GM19193 (cell line): ENCODE measurements at regions not wholly inside any gene's neighbourhood (a gene's known extent, or its start where the extent isn't known, plus 50 kb on each side); places are given as distances from the start of the nearest gene placed in this dataset.

Source experiments
- POLR2A ChIP-seq: IDR thresholded peaks from 4 replicates; pipeline ENCODE4 v1.6.1; 2011; ENCODE audit not compliant: insufficient read depth, insufficient read length; ENCODE audit errors: extremely low read depth

DNA sequence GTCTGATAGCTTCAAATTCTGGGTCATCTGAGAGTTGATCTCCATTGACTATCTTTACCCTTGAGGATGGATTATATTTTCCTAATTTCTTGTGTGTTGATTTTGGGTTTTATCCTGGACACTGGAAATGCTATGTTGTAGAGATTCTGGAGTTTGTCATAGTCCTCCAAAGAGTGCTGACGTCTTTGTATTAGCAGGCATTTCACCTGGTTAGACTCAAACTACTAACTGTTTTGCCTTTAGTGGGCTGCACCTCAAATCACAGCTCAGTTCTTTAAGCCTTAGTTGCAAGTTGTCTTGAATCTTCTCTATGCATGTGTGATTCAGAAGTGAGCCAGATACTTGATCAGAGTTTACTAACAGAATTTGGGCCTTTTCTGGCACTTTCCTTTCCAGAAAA, 264.3 kb downstream of the RPS24 start:
- no peak for TF ChIP-seq POLR2A

DNA sequence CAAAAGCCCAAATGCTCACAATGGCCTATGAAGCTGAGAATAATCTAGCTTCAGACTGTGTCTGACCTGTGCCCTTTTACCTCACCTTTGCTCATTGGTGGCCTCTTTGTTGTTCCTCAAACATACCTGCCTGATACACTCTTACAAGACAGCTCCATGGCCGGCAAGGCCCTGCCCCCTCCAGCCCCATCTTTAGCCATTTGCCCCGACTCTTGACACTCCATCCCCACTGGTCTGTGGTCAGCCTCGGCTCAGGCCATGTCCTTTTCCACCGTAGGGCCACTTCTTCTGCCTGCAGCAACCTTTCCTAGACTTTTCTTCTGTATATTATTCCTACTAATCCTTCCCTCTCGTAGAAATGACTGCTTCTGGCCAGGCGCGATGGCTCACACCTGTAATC, 265.2 kb downstream of the RPS24 start:
- no peak for TF ChIP-seq POLR2A

DNA sequence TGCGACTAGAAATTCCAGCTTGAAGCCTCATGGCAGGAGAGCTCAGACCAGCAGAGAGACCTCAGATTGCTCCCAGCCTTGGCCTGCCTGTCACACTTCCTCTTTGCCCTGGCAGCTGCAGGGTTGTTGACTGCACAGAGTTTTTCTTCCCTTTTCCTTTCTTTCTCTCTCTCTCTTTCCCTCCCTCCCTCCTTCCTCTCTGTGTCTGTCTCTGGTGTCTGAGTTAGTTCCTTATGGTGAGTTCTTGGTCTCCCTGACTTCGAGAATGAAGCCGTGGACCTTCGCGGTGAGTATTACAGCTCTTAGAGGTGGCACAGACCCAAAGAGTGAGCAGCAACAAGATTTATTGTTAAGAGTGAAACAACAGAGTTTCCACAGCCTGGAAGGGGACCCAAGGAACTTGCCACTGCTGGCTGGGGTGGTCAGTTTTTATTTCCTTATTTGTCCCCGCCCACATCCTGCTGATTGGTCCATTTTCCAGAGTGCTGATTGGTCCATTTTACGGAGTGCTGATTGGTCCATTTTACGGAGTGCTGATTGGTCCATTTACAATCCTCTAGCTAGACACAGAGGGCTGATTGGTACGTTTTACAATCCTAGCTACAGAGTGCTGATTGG, 266.3 kb downstream of the RPS24 start:
- no peak for TF ChIP-seq POLR2A

DNA sequence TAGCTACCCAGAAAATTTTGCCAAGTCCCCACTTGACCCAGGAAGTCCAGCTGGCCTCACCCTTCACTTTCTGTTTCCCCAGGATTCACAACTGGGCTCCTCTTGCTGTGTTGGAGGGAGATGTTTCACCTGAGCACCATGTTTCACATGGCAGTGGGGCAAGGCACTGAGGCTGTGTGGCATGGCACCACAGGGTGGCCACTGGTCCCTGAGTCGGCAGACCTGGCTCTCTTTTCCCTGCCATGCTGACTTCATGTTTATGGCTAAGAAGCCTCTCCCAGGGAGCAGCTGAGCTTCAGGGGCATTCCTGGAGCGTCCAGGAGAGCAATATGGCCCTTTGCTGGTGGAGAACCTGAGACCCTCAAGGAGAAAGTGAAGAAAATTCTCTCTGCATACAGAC, 266.9 kb downstream of the RPS24 start:
- TF ChIP-seq POLR2A, result no peak

DNA sequence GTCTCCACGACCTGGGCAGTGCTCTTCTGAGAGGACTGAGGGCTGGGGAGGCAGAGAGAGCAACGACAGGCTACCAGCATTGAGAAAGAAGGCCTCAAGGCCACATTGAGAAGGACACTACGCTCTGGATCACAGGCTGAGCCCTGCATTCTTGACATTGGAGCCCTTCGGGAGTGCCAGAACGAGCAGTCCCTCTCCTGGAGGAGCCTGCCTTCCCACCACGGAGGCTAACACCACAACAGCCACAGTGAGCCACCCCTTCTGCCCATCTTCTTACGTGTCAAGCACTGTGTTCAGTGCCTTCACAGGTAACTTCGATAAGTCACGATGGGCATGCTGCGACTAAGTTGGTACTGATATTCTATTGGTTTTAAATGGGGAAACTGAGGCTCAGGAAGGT, 267.8 kb downstream of the RPS24 start:
- no peak for TF ChIP-seq POLR2A

DNA sequence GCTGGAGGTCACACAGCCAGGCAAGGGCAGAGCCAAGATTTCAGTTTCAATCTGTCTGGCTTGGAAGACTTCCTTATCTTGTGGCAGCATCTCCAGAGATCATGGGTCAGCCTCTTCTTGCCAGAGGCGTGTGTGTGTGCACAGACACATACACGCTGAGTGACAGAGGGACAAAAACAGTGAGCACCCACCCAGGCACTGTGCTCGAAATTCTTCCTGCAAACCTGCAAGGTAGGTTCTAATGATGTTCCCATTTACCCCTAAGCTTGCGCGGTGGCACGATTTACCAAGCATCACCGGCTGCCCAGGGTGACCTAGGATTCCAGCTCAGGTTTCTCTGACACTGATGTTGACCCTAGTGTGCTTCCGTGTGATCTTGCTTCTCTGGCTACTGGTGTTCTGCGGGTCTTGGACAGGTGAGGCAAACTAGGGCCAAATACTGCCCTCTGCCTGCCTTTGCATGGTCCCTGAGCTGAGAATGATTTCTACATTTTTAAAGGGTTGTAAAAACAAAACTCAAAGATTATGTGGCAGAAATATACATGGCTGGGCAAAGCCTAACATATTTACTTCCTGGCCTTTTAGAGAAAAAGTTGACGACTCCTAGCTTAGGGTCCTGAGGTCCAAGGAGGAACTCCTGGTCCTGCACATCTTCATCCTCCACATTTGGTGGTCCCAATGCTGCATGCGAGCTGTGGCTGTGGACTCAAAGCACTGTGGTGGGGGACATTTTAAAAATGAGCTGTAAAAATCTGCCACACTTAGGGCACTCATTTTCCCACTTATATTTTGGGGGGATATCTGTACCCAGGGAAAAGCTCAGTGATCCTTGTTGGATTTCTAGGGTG, 268.5 kb downstream of the RPS24 start:
- no peak for TF ChIP-seq POLR2A

DNA sequence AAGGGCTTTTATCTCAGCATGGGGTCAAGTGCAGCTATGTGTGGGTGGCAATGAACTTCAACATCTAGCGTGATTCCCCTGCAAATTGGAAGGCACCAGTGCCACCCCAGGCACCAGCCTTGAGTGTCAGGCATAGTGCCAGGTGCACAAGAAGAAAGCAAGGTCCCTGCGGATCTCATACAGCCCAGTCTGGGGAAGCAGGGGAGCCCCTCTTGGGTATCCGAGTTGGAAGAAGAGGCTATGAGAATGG, 269.0 kb downstream of the RPS24 start:
- TF ChIP-seq POLR2A, result no peak

DNA sequence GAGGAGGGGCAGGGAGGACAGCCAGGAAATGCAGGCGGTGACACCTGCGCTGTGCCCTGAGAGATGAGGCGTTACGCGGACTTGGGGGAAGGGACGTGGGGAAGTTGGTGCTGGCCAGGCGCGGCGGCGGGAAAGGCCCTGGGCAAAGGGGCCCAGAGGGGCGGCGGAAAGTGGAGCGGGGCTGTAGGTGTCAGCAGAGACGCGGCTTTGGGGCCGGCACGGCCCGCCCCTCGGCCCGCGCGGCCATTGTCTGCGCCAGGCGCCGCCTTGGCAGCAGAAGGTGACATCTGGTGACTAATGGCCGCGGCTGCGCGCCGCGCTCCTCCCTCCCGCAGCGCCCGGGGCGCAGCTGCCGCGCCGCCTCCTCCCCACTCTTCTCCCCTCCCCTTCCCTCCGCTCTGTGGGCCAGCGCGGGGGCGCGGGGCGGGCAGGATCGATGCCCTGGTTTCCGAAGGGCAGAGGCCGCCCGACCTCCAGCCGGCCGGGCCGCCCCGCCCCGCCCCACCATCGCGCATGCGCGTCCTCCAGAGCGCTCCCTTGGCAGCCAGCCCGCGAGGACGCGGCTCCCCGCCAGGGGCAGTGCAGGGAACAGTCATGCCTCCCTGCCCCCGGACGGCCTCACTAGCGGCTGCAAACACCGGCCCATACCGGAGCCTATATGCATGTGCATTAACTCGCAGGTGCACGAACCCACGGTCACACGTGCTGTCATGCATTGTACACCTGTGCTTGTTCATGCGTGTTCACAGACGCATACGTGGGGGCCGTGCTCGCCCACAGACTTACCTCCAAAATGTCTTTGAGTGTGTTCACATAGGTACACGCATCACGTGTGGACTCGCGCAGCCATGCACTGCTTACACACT, 269.6 kb downstream of the RPS24 start:
- TF ChIP-seq POLR2A, result peak; percentile 88

DNA sequence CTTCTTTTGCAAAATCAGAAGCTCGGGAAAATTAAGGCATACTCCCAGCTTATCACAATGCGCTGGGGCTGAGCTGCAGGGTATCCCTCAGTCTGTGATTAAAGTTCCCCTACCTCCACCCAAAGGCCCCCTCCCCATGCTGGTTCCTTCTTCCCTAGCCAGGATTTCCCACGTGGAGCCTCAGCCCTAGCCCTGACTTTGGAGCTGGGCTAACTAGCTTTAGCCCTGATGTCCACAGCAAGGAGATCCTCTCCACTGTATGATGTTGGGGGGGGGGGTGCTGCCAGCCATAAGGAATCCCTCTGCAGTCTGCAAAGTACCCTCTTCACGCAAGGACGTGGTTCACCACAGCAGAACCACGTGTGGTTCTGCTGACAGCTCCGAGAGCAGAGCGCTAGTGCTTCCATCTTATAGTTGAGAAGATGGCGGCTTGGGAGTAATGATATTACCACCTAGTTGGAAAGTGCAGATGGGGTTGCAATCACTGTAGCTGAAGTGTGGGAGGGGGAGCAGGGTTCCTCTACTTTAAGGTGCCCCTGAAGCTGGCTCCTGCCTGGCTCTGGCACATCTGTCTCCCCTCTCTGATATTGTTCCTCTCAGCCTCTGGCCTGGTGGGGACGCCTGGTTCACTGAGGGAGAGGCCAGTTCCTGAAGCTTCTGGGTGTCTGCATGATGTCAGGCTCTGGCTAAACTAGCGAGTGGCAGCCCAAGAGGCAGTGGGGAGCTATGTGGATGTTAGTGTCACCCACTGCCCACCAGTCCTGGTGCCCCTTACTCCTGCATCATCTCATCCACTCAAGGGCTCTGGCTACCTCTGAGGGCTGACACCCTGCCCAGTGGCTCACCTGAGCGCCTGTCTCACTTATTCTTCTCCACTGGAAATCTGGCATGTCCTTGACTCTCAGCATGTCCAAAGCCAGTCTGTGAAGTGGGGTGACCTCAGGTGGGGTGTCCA, 270.7 kb downstream of the RPS24 start:
- no peak for TF ChIP-seq POLR2A

DNA sequence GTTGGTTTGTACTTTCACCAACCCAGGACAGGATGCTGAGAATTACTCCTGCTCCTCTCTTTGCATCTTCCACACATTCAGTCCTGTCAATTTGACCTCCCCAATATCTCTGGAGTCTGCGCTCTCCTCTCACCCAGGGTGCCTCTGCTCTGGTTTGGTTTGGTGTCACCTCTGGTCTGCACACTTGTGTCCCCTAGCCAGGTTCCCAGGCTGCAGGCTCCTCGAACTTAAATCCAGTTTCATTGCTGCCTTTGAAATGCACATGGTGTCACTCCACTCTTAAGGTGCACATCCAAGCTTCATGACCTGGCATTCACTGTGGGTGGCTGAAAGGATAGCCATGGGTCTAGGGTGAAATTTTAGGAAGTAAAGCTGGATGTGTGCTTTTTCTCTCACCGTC, 271.6 kb downstream of the RPS24 start:
- TF ChIP-seq POLR2A, result no peak

DNA sequence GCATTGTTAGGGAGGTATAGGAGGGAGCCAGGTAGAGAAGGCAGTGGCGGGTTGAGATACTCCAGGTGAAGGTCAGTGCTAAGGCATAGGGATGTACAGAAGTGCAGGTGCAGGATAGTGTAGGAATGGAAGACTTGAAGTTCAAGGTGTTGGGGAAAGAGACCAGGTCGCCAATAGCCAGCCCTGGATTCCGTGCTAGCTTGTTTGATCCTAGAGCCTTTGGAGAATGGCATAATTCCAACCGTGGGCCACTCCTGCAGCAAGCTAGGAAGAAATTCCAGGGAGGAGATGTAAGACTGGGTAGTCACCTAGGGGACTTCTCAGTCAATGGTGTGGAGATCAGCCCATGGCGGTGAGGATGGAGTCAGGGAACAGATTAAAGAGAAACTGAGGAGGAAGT, 272.7 kb downstream of the RPS24 start:
- no peak for TF ChIP-seq POLR2A

DNA sequence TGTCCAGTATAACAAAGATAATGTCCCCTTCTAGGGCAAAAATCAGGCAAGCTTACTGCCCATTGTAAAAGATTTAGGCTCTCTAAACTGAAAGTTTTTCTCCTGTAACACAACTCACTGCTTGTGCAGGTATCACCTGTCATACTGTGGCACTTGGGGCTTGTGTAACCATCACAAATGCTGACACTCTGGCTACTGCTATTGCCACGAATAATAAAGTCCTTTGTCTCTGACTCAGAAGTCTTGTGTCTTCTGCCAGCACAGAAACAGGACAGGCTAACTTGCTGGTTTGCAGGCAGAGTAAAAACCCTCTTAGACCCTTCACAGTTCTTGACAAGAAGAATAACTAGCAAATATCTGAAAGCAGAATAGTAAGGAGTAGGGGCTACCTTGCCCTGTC, 273.9 kb downstream of the RPS24 start:
- TF ChIP-seq POLR2A, result no peak

DNA sequence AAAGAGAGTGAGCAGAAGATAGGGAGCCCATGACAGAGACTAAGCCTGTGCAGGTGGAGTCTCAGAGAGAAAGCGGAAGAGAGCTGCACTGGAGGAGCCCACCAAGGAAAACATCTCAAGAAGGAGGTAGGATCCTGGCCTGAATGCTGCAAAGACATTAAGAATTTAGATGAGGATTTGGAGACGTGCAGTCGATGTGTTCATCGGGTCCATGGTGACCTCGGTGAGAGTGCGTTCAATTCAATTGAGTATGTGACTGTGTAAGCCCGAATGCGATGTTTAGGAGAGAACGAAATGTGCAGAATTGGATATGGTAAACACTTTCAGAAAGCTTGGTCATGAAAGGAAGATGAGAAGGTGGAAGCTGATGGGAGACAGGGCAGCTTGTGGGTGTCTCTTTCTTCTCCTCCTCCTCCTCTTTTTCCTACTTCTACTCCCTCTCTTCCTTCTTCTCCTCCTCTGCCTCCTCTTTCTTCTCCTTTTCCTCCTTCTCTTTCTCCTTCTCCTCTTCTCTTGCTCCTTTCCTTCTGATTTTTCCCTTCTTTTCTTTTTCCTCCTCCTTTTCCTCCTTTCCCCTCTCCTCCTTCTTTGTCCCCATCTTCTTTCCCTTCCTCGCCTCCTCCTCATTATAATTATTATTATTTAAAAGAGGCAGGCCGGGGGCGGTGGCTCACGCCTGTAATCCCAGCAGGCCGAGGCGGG, 276.0 kb downstream of the RPS24 start:
- no peak for TF ChIP-seq POLR2A

DNA sequence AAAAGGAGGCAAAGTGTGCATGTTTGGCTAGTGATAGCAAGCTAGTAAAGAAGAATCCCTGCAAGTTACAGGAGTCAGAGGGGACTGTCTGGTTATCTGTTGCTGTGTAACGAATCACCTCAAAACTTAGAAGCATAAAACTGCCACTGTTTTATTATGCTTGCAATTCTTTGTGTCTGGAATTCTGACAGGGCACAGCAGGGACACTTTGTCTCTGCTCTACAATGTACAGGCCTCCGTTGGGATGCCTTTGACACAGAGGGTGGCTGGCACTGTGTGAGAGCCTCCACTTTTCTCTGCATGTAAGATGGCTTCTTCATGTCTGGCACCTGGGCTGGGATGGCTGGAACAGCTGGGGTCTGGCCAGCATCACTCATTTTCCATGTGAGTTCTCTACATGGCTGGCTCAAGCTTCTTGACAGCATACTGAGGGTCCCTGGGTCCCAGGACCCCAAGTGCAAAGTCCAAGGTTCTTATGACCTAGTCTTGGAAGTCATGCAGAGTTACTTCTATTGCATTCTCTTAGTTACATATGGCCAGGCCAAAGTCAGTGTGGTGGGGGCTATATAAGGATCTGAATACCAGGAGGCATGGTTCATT, 276.9 kb downstream of the RPS24 start:
- no peak for TF ChIP-seq POLR2A

DNA sequence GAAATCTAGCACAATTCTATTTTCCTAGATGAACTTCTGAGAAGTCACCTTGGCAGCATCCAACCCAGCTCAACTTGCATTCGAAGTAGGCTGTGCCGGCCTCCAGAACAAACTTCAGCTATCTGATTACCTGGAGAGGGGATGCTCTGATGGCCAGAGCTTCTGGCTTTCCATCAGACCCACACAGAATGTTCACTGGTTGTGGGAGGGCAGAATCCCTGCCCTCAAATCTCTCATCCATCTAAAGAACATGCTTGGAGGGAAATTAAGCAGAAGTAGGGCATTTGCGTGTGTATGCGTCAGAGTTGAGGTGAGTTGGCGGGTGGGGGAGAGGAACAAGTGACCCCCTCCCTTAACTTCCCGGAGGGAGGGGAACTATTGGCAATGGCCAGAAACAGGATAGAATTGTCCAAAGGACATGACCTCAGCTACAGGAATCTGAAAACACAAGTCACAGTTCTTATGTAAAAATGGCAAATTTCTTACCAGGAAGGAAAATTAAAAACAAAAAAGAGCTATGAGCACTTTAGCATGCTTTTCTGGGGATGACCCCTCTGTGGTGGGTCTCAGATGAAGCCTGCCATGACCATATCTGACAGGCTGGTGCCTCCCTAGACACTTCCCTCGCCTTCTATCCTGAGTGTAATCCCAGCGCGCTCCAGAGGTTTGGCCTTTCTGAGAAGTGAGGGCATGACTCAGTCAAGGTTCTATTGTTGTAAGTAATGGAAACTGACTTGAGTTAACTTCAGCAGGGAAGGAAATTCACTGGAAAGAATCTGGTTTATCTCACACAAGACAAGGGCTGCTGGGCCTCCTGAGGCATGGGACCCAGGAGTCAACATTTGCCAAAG, 278.8 kb downstream of the RPS24 start:
- TF ChIP-seq POLR2A, result no peak
